Panc1 (cell line): ENCODE measurements at regions not wholly inside any gene's neighbourhood (a gene's known extent, or its start where the extent isn't known, plus 50 kb on each side); places are given as distances from the start of the nearest gene placed in this dataset.
A peak's percentile ranks its signal among the peaks of the same experiment; 100 is the strongest.

ENCODE experiments used
- ATAC-seq: fragments of 200-7000 bp; cut with Tn5 transposase; 2 replicates; pipeline ENCODE4 v1.9.1; 2020; ENCODE audit warnings: mild to moderate bottlenecking, moderate library complexity
- BruUV-seq: library from RNA; stranded (reverse); fragments of 400-500 nt; replicated peaks from 2 replicates; lab custom pipeline; 2021; lab: Mats Ljungman, UMichigan
- CTCF ChIA-PET: fragments of 300-600 bp; sonication (Branson Sonifier 250); formaldehyde crosslinking; loops from one replicate; lab custom pipeline; 2022; ENCODE audit warnings: antibody characterized with exemption; lab: Charles Lee
- POLR2A ChIA-PET: fragments of 300-600 bp; sonication (Branson Sonifier 250); formaldehyde crosslinking; loops from one replicate; lab custom pipeline; 2022; ENCODE audit warnings: antibody characterized with exemption; lab: Charles Lee
- DNase-seq: peaks from one replicate; pipeline ENCODE4 v3.0.0-alpha.2; 2010; ENCODE audit warnings: low read depth, low spot score
- H3K27ac ChIP-seq: 2 replicates; pipeline ENCODE4 v1.5.1; 2011; ENCODE audit warnings: mild to moderate bottlenecking, low read length, inconsistent platforms
- H3K27me3 ChIP-seq: fragments of 200-500 bp; sonication (Bioruptor generic); 2 replicates; pipeline ENCODE4 v1.6.0; 2014; ENCODE audit warnings: low read length, inconsistent platforms; ENCODE audit not compliant: control insufficient read depth, insufficient read depth
- H3K36me3 ChIP-seq: fragments of 200-500 bp; sonication (Bioruptor generic); 2 replicates; pipeline ENCODE4 v1.5.1; 2014; ENCODE audit warnings: inconsistent platforms, mild to moderate bottlenecking, low read length, moderate library complexity; ENCODE audit not compliant: control insufficient read depth, insufficient read depth
- H3K4me1 ChIP-seq: 2 replicates; pipeline ENCODE4 v1.5.1; 2011; ENCODE audit warnings: inconsistent platforms, mild to moderate bottlenecking, low read length, moderate library complexity; ENCODE audit not compliant: control insufficient read depth, insufficient read depth
- H3K4me3 ChIP-seq, 2 experiments: 2 replicates each; pipeline ENCODE4 v1.5.1; 2011 to 2012; ENCODE audit warnings: low read depth in 2 of 2, low read length in 2 of 2, mild to moderate bottlenecking in 2 of 2, inconsistent platforms in 1 of 2, moderate library complexity in 1 of 2
- H3K9me3 ChIP-seq: fragments of 200-500 bp; sonication (Bioruptor generic); 2 replicates; pipeline ENCODE4 v1.5.1; 2014; ENCODE audit warnings: low read depth, mild to moderate bottlenecking, inconsistent platforms, low read length, moderate library complexity; ENCODE audit not compliant: control insufficient read depth, insufficient read depth
- POLR2AphosphoS5 ChIP-seq: IDR thresholded peaks from 2 replicates; pipeline ENCODE4 v1.6.1; 2012; ENCODE audit warnings: mild to moderate bottlenecking, low read depth, low read length, moderate library complexity
- REST ChIP-seq, 2 experiments: IDR thresholded peaks; 2 replicates each; pipeline ENCODE4 v1.6.1; 2011 to 2012; ENCODE audit warnings: low read depth in 2 of 2, control low read depth in 1 of 2, low read length in 1 of 2, mild to moderate bottlenecking in 1 of 2, moderate library complexity in 1 of 2; ENCODE audit not compliant: insufficient read depth in 1 of 2
- SIN3A ChIP-seq: IDR thresholded peaks from 2 replicates; pipeline ENCODE4 v1.6.1; 2012; ENCODE audit warnings: low read depth, mild to moderate bottlenecking, low read length, moderate library complexity, borderline replicate concordance; ENCODE audit not compliant: insufficient read depth
- TCF7L2 ChIP-seq: IDR thresholded peaks from 2 replicates; pipeline ENCODE4 v1.6.1; 2011; ENCODE audit warnings: mild to moderate bottlenecking, low read depth, low read length, inconsistent platforms
- in situ Hi-C: cut with HindIII; loops from 2 replicates; pipeline ENCODE4 v1.10.0; 2016; ENCODE audit warnings: low sequenced_read_pairs, low pct_unique_long_range_greater_than_20kb
- intact Hi-C: fragments of 100-400 bp; cut with micrococcal nuclease; formaldehyde crosslinking; loops from one replicate; pipeline ENCODE4 v1.10.0; 2022; ENCODE audit not compliant: unreplicated experiment
- TF ChIP-seq, protein P1 (sequence below): fragments of 450-650 bp; IDR thresholded peaks from 2 replicates; pipeline ENCODE4 v1.5.1; 2017; ENCODE audit warnings: mild to moderate bottlenecking

GRCh38 chr11:43581370-43582023 is 99.0 kb upstream of the HSD17B12 start:
- Histone ChIP-seq H3K9me3 (no peaks in the 10 kb centered on the region), H3K4me3 (peak overlapping the region; percentile 37 to 67), H3K4me1 (peaks cover 15% of the 10 kb centered on the region), H3K27me3 (peaks cover 33% of the 10 kb centered on the region), H3K36me3 (no peaks in the 10 kb centered on the region), H3K27ac (no peak overlapping the region)
- in situ Hi-C loops (no loop called here), intact Hi-C loops (no loop called here)
- ATAC-seq (no peak), DNase-seq (no peak)
- ChIA-PET POLR2A (interaction anchor here (0.7 kb wide), 1 partner anchor 10 kb away, joined by 3 read pairs; no protein-coding TSS in a partner anchor), CTCF (interaction anchor here (0.6 to 0.9 kb wide), 2 partner anchors 41 to 77 kb away, joined by 3 read pairs; no protein-coding TSS in a partner anchor)
- TF ChIP-seq, protein P1, sequence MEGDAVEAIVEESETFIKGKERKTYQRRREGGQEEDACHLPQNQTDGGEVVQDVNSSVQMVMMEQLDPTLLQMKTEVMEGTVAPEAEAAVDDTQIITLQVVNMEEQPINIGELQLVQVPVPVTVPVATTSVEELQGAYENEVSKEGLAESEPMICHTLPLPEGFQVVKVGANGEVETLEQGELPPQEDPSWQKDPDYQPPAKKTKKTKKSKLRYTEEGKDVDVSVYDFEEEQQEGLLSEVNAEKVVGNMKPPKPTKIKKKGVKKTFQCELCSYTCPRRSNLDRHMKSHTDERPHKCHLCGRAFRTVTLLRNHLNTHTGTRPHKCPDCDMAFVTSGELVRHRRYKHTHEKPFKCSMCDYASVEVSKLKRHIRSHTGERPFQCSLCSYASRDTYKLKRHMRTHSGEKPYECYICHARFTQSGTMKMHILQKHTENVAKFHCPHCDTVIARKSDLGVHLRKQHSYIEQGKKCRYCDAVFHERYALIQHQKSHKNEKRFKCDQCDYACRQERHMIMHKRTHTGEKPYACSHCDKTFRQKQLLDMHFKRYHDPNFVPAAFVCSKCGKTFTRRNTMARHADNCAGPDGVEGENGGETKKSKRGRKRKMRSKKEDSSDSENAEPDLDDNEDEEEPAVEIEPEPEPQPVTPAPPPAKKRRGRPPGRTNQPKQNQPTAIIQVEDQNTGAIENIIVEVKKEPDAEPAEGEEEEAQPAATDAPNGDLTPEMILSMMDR: no peak
- TF ChIP-seq SIN3A (no peak), TCF7L2 (no peak), REST (IDR thresholded peaks at IDR 0.05; ENCODE audit: insufficient read depth in 1 of 2, low read depth in 2 of 2, low read length in 1 of 2) (no peak), POLR2AphosphoS5 (no peak)
- no TSS peak for BruUV-seq

- no peak for DNase-seq
- H3K36me3 ChIP-seq: no peaks in the 10 kb centered on the region
- no peaks in the 10 kb centered on the region for H3K9me3 ChIP-seq
- ChIA-PET CTCF (no interaction called here), POLR2A (interaction anchor here (0.7 kb wide), 1 partner anchor 9 kb away, joined by 3 read pairs; no protein-coding TSS in a partner anchor)
- BruUV-seq: no TSS peak
- H3K27ac ChIP-seq: no peak overlapping the region
- H3K4me1 ChIP-seq: peaks cover 15% of the 10 kb centered on the region
- in situ Hi-C loops (no loop called here), intact Hi-C loops (no loop called here)
- TF ChIP-seq POLR2AphosphoS5 (no peak), TCF7L2 (no peak), REST (IDR thresholded peaks at IDR 0.05; ENCODE audit: insufficient read depth in 1 of 2, low read depth in 2 of 2, low read length in 1 of 2) (no peak), SIN3A (no peak)
- TF ChIP-seq, protein P1: no peak
- ATAC-seq: no peak
- H3K4me3 ChIP-seq: peak overlapping the region; percentile 37 to 67; a peak in 2 of 4 replicates
- H3K27me3 ChIP-seq: peaks cover 27% of the 10 kb centered on the region
Observed at GRCh38 chr11:43582024-43582862, 98.3 kb upstream of the HSD17B12 start.
